IgD-negative memory B cell (primary cell): ENCODE measurements at regions not wholly inside any gene's neighbourhood (a gene's known extent, or its start where the extent isn't known, plus 50 kb on each side); places are given as distances from the start of the nearest gene placed in this dataset.
"Not testable (repeated sequence)": the region's sequence is repeated elsewhere in the genome, so short reads cannot be mapped to it uniquely, and the experiment has no call there.

Source experiments
- H3K27ac Mint-ChIP-seq, 3 donors: one replicate each; pipeline ENCODE4 v1.8.0; 2020 to 2022; ENCODE audit warnings: mild to moderate bottlenecking in 3 of 3, mixed read lengths in 3 of 3, moderate library complexity in 1 of 3
- H3K27me3 Mint-ChIP-seq: one replicate; pipeline ENCODE4 v1.8.0; 2021; ENCODE audit warnings: mixed read lengths
- H3K36me3 Mint-ChIP-seq: one replicate; pipeline ENCODE4 v1.8.0; 2020; ENCODE audit warnings: mild to moderate bottlenecking, mixed read lengths
- H3K4me1 Mint-ChIP-seq, 3 donors: one replicate each; pipeline ENCODE4 v1.8.0; 2020 to 2022; ENCODE audit warnings: mixed read lengths in 3 of 3, mild to moderate bottlenecking in 1 of 3
- H3K4me3 Mint-ChIP-seq, 4 donors: one replicate each; pipeline ENCODE4 v1.8.0; 2020 to 2022; ENCODE audit warnings: mild to moderate bottlenecking in 4 of 4, mixed read lengths in 4 of 4, moderate library complexity in 3 of 4
- H3K9me3 Mint-ChIP-seq, 3 donors: one replicate each; pipeline ENCODE4 v1.8.0; 2020 to 2021; ENCODE audit warnings: mixed read lengths in 3 of 3, mild to moderate bottlenecking in 1 of 3

GRCh38 chr7:91784469-91784868 lies 96.0 kb downstream of the MTERF1 start:
- no peaks in the 10 kb centered on the region for H3K4me1 Mint-ChIP-seq
- H3K27ac Mint-ChIP-seq, result no peak overlapping the region
- no peak overlapping the region for H3K4me3 Mint-ChIP-seq
- H3K27me3 Mint-ChIP-seq, result no peaks in the 10 kb centered on the region
- no peaks in the 10 kb centered on the region for H3K9me3 Mint-ChIP-seq
- H3K36me3 Mint-ChIP-seq, result peaks cover 2% of the 10 kb centered on the region

- Mint-ChIP-seq H3K4me1 (no peaks in the 10 kb centered on the region), H3K27ac (no peak overlapping the region), H3K4me3 (no peak overlapping the region), H3K9me3 (peaks cover 0 to 1% (median 0%) of the 10 kb centered on the region in 3 donors), H3K27me3 (no peaks in the 10 kb centered on the region), H3K36me3 (peaks cover 2% of the 10 kb centered on the region)
Observed at GRCh38 chr7:91787931-91788330, 92.6 kb downstream of the MTERF1 start.

GRCh38 chr7:91789086-91789485 lies 91.4 kb downstream of the MTERF1 start:
- H3K27me3 Mint-ChIP-seq, result no peaks in the 10 kb centered on the region
- H3K36me3 Mint-ChIP-seq, result no peaks in the 10 kb centered on the region
- no peak overlapping the region for H3K27ac Mint-ChIP-seq
- no peak overlapping the region for H3K4me3 Mint-ChIP-seq
- no peaks in the 10 kb centered on the region for H3K4me1 Mint-ChIP-seq
- peaks cover 0 to 3% (median 1%) of the 10 kb centered on the region in 3 donors for H3K9me3 Mint-ChIP-seq

DNA sequence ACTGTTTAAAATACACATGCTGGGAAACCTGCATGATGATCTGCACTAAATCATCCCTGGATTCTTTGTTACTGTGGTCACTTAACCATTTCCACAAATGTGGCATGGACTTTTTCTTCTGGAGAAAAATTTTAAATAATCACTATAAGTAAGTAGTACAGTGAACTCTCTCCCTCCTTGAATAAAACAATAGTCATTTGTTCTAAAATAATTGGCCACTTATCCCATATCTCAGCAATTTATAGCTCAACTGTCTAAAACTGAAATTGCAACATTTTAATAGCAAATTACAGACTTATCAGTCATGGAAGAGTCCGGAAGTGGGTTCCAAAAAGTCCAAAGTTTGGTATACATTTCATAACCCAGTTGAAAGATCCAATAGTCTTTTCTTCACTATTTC lies 90.9 kb downstream of the MTERF1 start:
- no peak overlapping the region for H3K4me3 Mint-ChIP-seq
- H3K36me3 Mint-ChIP-seq, result no peaks in the 10 kb centered on the region
- peaks cover 0 to 3% (median 1%) of the 10 kb centered on the region in 3 donors for H3K9me3 Mint-ChIP-seq
- no peaks in the 10 kb centered on the region for H3K4me1 Mint-ChIP-seq
- no peaks in the 10 kb centered on the region for H3K27me3 Mint-ChIP-seq
- no peak overlapping the region for H3K27ac Mint-ChIP-seq

- not testable (repeated sequence) for H3K4me3 Mint-ChIP-seq, H3K4me1 Mint-ChIP-seq, H3K36me3 Mint-ChIP-seq, H3K9me3 Mint-ChIP-seq, H3K27me3 Mint-ChIP-seq, H3K27ac Mint-ChIP-seq
Observed at GRCh38 chr7:91790646-91791045, 89.9 kb downstream of the MTERF1 start.

DNA sequence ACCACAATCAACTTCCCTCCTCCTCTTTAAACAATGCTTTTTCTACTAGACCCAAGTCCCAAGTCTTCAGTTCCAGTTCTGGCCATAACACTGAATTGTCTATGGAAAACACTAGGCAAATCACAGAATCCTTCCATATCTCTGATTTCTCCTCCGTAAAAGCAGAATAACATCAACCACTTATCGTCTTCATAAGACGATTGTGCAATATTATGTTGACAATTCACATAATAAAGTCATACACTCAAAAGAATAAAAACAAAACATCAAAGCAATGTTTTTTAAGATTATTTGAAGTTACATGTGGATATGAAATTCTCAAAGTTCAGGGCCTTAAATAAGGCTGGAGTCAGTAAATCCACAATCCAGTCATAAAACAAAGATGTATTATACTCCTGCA lies 84.4 kb downstream of the MTERF1 start:
- Mint-ChIP-seq H3K4me1 (no peaks in the 10 kb centered on the region), H3K9me3 (peaks cover 0 to 5% (median 3%) of the 10 kb centered on the region in 3 donors), H3K36me3 (no peaks in the 10 kb centered on the region), H3K27ac (no peak overlapping the region), H3K4me3 (no peak overlapping the region), H3K27me3 (no peaks in the 10 kb centered on the region)

DNA sequence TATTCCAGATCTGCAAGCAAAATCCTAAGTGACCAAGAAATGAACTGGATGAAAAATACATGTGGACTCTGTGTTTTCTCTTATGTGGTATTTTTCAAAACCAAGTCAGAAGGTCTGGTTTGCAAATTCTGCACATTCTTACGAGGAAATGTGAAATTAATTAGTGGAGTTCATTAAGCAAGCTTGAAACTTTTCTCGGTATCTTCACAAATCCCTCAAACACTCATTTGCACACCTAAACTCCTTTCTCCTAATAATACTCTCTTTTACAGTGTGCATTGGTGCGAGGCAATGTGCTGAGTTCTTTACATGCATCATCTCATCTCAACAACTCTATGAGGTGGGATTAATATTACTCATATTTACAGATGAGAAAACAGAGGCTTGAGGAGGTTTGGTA lies 82.1 kb downstream of the MTERF1 start:
- H3K4me1 Mint-ChIP-seq, result no peaks in the 10 kb centered on the region
- no peak overlapping the region for H3K27ac Mint-ChIP-seq
- peaks cover 2% of the 10 kb centered on the region for H3K36me3 Mint-ChIP-seq
- no peak overlapping the region for H3K4me3 Mint-ChIP-seq
- peaks cover 0 to 5% (median 2%) of the 10 kb centered on the region in 3 donors for H3K9me3 Mint-ChIP-seq
- H3K27me3 Mint-ChIP-seq, result no peaks in the 10 kb centered on the region

DNA sequence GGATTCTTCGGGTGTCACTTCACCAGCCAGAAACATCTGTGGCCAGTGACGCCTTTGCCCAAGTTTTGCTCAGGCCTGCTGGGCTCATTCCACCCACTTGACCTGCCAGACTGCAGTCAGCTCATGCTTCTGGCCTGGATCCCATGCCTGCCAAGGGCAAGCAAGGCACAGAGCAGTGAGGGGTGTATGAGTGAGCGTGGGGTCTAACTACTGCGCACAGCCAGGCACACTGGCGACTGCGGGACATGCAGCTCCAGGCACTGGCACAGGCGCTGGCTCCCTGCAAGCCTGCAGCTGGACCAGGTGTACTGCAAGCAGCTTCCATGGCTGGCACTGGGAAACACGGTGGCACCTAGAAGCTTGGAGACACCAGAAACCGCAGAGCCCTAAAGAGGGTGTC lies 80.1 kb downstream of the MTERF1 start:
- no peaks in the 10 kb centered on the region for H3K9me3 Mint-ChIP-seq
- peaks cover 2% of the 10 kb centered on the region for H3K36me3 Mint-ChIP-seq
- H3K4me3 Mint-ChIP-seq, result no peak overlapping the region
- no peaks in the 10 kb centered on the region for H3K27me3 Mint-ChIP-seq
- H3K4me1 Mint-ChIP-seq, result no peaks in the 10 kb centered on the region
- no peak overlapping the region for H3K27ac Mint-ChIP-seq

GRCh38 chr7:91801331-91801983 lies 79.0 kb downstream of the MTERF1 start:
- peaks cover 2% of the 10 kb centered on the region for H3K36me3 Mint-ChIP-seq
- H3K4me3 Mint-ChIP-seq, result no peak overlapping the region
- H3K27ac Mint-ChIP-seq, result no peak overlapping the region
- H3K27me3 Mint-ChIP-seq, result no peaks in the 10 kb centered on the region
- H3K4me1 Mint-ChIP-seq, result no peaks in the 10 kb centered on the region
- no peaks in the 10 kb centered on the region for H3K9me3 Mint-ChIP-seq

DNA sequence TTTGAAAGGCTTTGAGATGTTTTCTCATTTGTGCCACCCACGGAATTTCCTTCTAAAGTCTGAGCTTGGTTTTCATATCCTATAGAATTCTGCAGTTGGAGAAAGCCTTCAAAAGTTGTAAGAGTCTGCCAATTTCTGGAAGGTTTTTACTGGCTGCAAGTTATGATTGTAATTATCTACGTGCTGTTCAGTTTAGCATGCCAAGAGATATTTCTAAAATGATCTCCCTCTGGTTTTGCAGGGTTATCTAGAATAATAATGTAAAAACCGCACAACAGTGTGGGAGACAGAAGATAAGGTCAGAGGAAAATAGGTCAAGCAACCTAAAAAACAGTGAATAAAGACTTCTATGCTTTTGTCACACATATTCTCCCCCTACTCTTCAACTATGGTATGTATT lies 69.3 kb downstream of the MTERF1 start:
- Mint-ChIP-seq H3K9me3 (peaks cover 0 to 2% (median 0%) of the 10 kb centered on the region in 3 donors), H3K4me1 (peaks cover 0 to 1% (median 0%) of the 10 kb centered on the region in 3 donors), H3K27me3 (no peaks in the 10 kb centered on the region), H3K27ac (no peak overlapping the region), H3K4me3 (no peak overlapping the region), H3K36me3 (no peaks in the 10 kb centered on the region)

DNA sequence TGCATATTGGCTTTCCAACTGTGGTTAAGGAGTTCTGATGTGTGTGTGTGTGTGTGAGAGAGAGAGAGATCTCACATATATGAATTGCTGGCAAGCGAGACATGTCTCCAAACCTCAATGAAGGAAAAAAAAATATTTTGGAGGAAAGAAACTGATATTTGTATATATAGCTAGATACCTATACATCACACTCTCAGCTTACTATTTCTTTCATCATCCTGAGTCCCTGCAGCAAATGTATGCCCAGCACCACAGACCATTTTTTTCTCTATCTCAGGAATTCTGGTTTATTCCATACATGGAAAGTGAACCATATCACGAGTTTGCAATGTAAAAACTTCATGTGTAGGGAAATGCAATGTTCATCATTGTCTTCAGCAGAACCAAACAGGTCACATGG lies 68.9 kb downstream of the MTERF1 start:
- peaks cover 0 to 2% (median 0%) of the 10 kb centered on the region in 3 donors for H3K9me3 Mint-ChIP-seq
- peaks cover 0 to 1% (median 0%) of the 10 kb centered on the region in 3 donors for H3K4me1 Mint-ChIP-seq
- H3K27me3 Mint-ChIP-seq, result no peaks in the 10 kb centered on the region
- H3K36me3 Mint-ChIP-seq, result no peaks in the 10 kb centered on the region
- no peak overlapping the region for H3K27ac Mint-ChIP-seq
- H3K4me3 Mint-ChIP-seq, result no peak overlapping the region

DNA sequence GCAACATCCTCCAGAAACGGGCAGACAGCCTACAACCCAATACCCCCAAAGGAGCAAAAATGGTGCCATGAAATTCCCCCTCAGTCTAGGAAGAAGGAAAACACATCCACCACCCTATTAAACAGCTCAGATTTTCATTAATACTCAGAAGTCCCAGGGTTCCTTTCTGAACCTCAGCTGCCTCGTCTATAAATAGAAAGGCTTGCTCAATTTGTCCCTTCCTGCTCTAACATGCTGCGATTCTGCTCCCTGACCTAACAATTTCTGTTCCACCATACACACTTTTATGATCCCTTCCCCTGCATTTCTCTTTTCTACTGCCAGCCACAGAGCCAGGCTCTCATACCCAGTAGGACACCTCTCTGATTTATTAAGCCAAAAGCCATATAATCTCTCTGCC lies 68.1 kb downstream of the MTERF1 start:
- Mint-ChIP-seq H3K4me1 (peaks cover 0 to 1% (median 0%) of the 10 kb centered on the region in 3 donors), H3K4me3 (no peak overlapping the region), H3K27ac (no peak overlapping the region), H3K36me3 (peaks cover 3% of the 10 kb centered on the region), H3K9me3 (peaks cover 0 to 2% (median 0%) of the 10 kb centered on the region in 3 donors), H3K27me3 (no peaks in the 10 kb centered on the region)

DNA sequence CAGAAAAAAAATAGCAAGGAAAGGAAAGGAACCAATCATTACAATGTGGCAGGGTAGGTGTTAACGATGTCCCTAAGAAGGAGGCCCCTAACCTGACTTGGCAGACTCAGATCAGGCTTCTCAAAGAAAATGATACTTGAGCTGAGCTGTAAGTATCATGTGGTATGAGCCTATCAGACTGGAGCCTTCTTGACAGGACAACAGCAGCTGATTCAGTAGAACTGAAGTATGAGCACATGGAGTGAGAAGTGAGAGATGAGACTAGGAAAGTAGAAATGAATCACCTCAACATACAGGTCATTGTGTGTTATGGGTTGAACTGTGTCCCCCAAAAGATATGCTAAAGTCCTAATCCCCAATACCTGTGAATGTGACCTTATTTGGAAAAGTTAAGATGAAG lies 66.3 kb downstream of the MTERF1 start:
- no peak overlapping the region for H3K27ac Mint-ChIP-seq
- peaks cover 3% of the 10 kb centered on the region for H3K36me3 Mint-ChIP-seq
- no peak overlapping the region for H3K4me3 Mint-ChIP-seq
- peaks cover 0 to 1% (median 0%) of the 10 kb centered on the region in 3 donors for H3K4me1 Mint-ChIP-seq
- H3K9me3 Mint-ChIP-seq, result peaks cover 0 to under 1% (median 0%) of the 10 kb centered on the region in 3 donors
- no peaks in the 10 kb centered on the region for H3K27me3 Mint-ChIP-seq
